ENCODE measurements at regions not wholly inside any gene's neighbourhood (a gene's known extent, or its start where the extent isn't known, plus 50 kb on each side); places are given as distances from the start of the nearest gene placed in this dataset.

GRCh38 chr1:209509039-209509438 lies 74.5 kb upstream of the CAMK1G start:
- no peak for DNase-seq (ENCODE audit: low spot score)

GRCh38 chr1:209510063-209510462 lies 73.5 kb upstream of the CAMK1G start:
- DNase-seq (ENCODE audit: low spot score): no peak

GRCh38 chr1:209511169-209511568 lies 72.3 kb upstream of the CAMK1G start:
- no peak for DNase-seq (ENCODE audit: low spot score)

GRCh38 chr1:209512821-209513220 lies 70.7 kb upstream of the CAMK1G start:
- no peak for DNase-seq (ENCODE audit: low spot score)

GRCh38 chr1:209513226-209513625 lies 70.3 kb upstream of the CAMK1G start:
- no peak for DNase-seq (ENCODE audit: low spot score)

GRCh38 chr1:209516771-209517680 lies 66.5 kb upstream of the CAMK1G start:
- DNase-seq (ENCODE audit: low spot score): no peak

- no peak for DNase-seq (ENCODE audit: low spot score)
Observed at GRCh38 chr1:209517681-209518050, 65.8 kb upstream of the CAMK1G start.

GRCh38 chr1:209519786-209520185 lies 63.7 kb upstream of the CAMK1G start:
- DNase-seq (ENCODE audit: low spot score): no peak

GRCh38 chr1:209522826-209523225 lies 60.7 kb upstream of the CAMK1G start:
- no peak for DNase-seq (ENCODE audit: low spot score)

- no peak for DNase-seq (ENCODE audit: low spot score)
Observed at GRCh38 chr1:209526137-209526536, 57.4 kb upstream of the CAMK1G start.

GRCh38 chr1:209527372-209527771 lies 56.1 kb upstream of the CAMK1G start:
- DNase-seq (ENCODE audit: low spot score): no peak

GRCh38 chr1:209527993-209528717 lies 55.4 kb upstream of the CAMK1G start:
- DNase-seq (ENCODE audit: low spot score): no peak

GRCh38 chr1:209529233-209529632 lies 54.3 kb upstream of the CAMK1G start:
- DNase-seq (ENCODE audit: low spot score): no peak

- DNase-seq (ENCODE audit: low spot score): no peak
Observed at GRCh38 chr1:209531006-209531405, 52.5 kb upstream of the CAMK1G start.

GRCh38 chr1:209531549-209531948 lies 52.0 kb upstream of the CAMK1G start:
- DNase-seq (ENCODE audit: low spot score): no peak
